Trophoblast cell (in vitro differentiated cells and primary cell): ENCODE measurements at regions not wholly inside any gene's neighbourhood (a gene's known extent, or its start where the extent isn't known, plus 50 kb on each side); places are given as distances from the start of the nearest gene placed in this dataset.

Experiments
- DNase-seq, 2 donors: peaks; one replicate each; pipeline ENCODE4 v3.0.0-alpha.2; 2016
- H2AFZ ChIP-seq: 2 replicates; pipeline ENCODE4 v1.6.1; 2013; ENCODE audit warnings: low read length, moderate library complexity, mild to moderate bottlenecking; ENCODE audit not compliant: insufficient read depth, poor library complexity
- H2AK5ac ChIP-seq: 2 replicates; pipeline ENCODE4 v1.6.1; 2013; ENCODE audit warnings: mild to moderate bottlenecking, low read length
- H2BK120ac ChIP-seq: 2 replicates; pipeline ENCODE4 v1.6.1; 2013; ENCODE audit warnings: low read length, mild to moderate bottlenecking, moderate library complexity; ENCODE audit not compliant: insufficient read depth, poor library complexity
- H2BK12ac ChIP-seq: 2 replicates; pipeline ENCODE4 v1.6.1; 2013; ENCODE audit warnings: mild to moderate bottlenecking, low read length, moderate library complexity
- H2BK5ac ChIP-seq: 2 replicates; pipeline ENCODE4 v1.6.1; 2013; ENCODE audit warnings: low read length, low read depth, moderate library complexity, mild to moderate bottlenecking; ENCODE audit not compliant: poor library complexity
- H3K14ac ChIP-seq: 2 replicates; pipeline ENCODE4 v1.6.1; 2013; ENCODE audit warnings: mild to moderate bottlenecking, low read length
- H3K18ac ChIP-seq: 2 replicates; pipeline ENCODE4 v1.6.1; 2013; ENCODE audit warnings: mild to moderate bottlenecking, low read length
- H3K23ac ChIP-seq: 2 replicates; pipeline ENCODE4 v1.6.1; 2013; ENCODE audit warnings: low read length
- H3K27ac ChIP-seq: 2 replicates; pipeline ENCODE4 v1.5.1; 2013; ENCODE audit warnings: low read depth, mild to moderate bottlenecking, inconsistent platforms, low read length, moderate library complexity
- H3K27me3 ChIP-seq: 2 replicates; pipeline ENCODE4 v1.6.1; 2013; ENCODE audit warnings: inconsistent platforms, mild to moderate bottlenecking, low read length, moderate library complexity; ENCODE audit not compliant: insufficient read depth
- H3K36me3 ChIP-seq, 2 experiments: 1 replicate in 1 of 2; 2 replicates in 1 of 2; pipeline ENCODE4 v1.6.1; 2013; ENCODE audit warnings: low read length in 2 of 2, mild to moderate bottlenecking in 2 of 2, moderate library complexity in 1 of 2; ENCODE audit not compliant: insufficient read depth in 2 of 2, control insufficient read depth in 1 of 2
- H3K4ac ChIP-seq: 2 replicates; pipeline ENCODE4 v1.6.1; 2013; ENCODE audit warnings: low read depth, mild to moderate bottlenecking, low read length, moderate library complexity
- H3K4me1 ChIP-seq, 2 experiments: 1 replicate in 1 of 2; 2 replicates in 1 of 2; pipeline ENCODE4 v1.6.1; 2013; ENCODE audit warnings: low read length in 2 of 2, mild to moderate bottlenecking in 2 of 2, moderate library complexity in 1 of 2; ENCODE audit not compliant: insufficient read depth in 2 of 2, control insufficient read depth in 1 of 2
- H3K4me2 ChIP-seq: 2 replicates; pipeline ENCODE4 v1.6.1; 2013; ENCODE audit warnings: inconsistent platforms, mild to moderate bottlenecking, low read length, moderate library complexity
- H3K4me3 ChIP-seq: 2 replicates; pipeline ENCODE4 v1.5.1; 2013; ENCODE audit warnings: mild to moderate bottlenecking, low read depth, low read length, inconsistent platforms
- H3K79me1 ChIP-seq: one replicate; pipeline ENCODE4 v1.6.1; 2013; ENCODE audit warnings: low read length
- H3K79me2 ChIP-seq: 2 replicates; pipeline ENCODE4 v1.6.1; 2013; ENCODE audit warnings: low read length, mild to moderate bottlenecking; ENCODE audit not compliant: control insufficient read depth, insufficient read depth, poor library complexity
- H3K9ac ChIP-seq: 2 replicates; pipeline ENCODE4 v1.6.1; 2013; ENCODE audit warnings: mild to moderate bottlenecking, low read length
- H3K9me3 ChIP-seq: 2 replicates; pipeline ENCODE4 v1.6.1; 2013; ENCODE audit warnings: low read depth, mild to moderate bottlenecking, control low read depth, inconsistent platforms, low read length; ENCODE audit not compliant: insufficient read depth
- H4K12ac ChIP-seq: 2 replicates; pipeline ENCODE4 v1.6.1; 2013; ENCODE audit warnings: low read depth, mild to moderate bottlenecking, low read length, moderate library complexity
- H4K8ac ChIP-seq: 2 replicates; pipeline ENCODE4 v1.6.1; 2013; ENCODE audit warnings: low read depth, mild to moderate bottlenecking, low read length, moderate library complexity
- H4K91ac ChIP-seq: one replicate; pipeline ENCODE4 v1.6.1; 2013; ENCODE audit warnings: low read depth, mild to moderate bottlenecking, low read length, moderate library complexity
- WGBS: extraction: QIAGEN DNeasy Blood & Tissue Kit; methylation state at CpG from one replicate; pipeline ENCODE4 v1.1.7; 2013; ENCODE audit warnings: missing lambda C conversion rate; ENCODE audit not compliant: insufficient read length, insufficient coverage; ENCODE audit errors: extremely low coverage; 5-methylcytosine and 5-hydroxymethylcytosine counted together

DNA sequence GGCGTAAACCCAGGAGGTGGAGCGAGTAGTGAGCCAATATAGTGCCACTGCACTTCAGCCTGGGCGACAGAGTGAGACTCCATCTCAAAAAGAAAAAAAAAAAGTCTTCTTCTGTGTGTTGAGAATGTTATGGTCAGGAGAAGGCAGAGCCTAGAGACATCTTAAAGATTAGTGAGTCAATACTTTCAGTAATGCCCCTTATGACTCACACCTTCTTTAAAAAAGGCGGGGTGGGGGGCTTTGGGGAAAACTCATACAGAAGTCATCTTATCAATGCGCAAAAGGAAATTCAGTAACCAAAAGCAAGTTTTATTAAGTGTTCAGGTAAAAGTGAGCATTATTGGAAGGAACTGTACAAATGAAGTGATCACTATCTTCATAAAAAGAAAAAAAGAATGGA is 1369.8 kb upstream of the LRRTM3 start:
- Histone ChIP-seq H3K4me3 (no peak overlapping the region), H2BK12ac (no peak overlapping the region), H3K18ac (no peak overlapping the region), H4K91ac (no peak overlapping the region), H2BK120ac (no peak overlapping the region), H3K9me3 (no peaks in the 10 kb centered on the region), H3K14ac (no peak overlapping the region), H3K9ac (no peak overlapping the region), H3K23ac (no peak overlapping the region), H3K4me2 (no peak overlapping the region), H2BK5ac (no peak overlapping the region), H3K36me3 (no peaks in the 10 kb centered on the region), H3K27ac (no peak overlapping the region), H4K12ac (no peak overlapping the region), H3K4ac (no peak overlapping the region), H2AK5ac (no peak overlapping the region), H2AFZ (no peak overlapping the region), H3K79me2 (no peaks in the 10 kb centered on the region), H3K27me3 (no peaks in the 10 kb centered on the region), H4K8ac (no peak overlapping the region), H3K4me1 (no peaks in the 10 kb centered on the region), H3K79me1 (no peaks in the 10 kb centered on the region)
- no CpG with 5 or more reads among the region's 5 CpGs for WGBS
- no peak for DNase-seq

DNA sequence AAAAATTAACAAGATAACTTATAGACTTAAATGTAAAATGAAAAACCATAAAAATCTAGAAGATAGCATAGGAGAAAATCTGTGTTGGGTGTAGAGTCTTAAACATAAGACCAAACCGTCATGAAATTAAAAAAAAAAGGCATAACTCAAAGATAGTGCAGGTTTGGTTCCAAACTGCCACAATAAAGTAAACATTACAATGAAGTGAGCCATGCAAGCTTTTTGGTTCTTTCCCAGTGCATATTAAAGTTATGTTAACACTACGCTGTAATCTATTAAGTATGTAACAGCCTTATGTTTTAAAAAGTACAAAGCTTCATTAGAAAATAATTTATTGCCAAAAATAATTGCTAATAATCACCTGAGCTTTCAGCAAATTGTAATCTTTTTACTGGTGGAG is 1366.5 kb upstream of the LRRTM3 start:
- H2BK120ac ChIP-seq, result no peak overlapping the region
- no peak overlapping the region for H2BK12ac ChIP-seq
- H3K14ac ChIP-seq, result no peak overlapping the region
- H3K9me3 ChIP-seq, result no peaks in the 10 kb centered on the region
- H3K79me2 ChIP-seq, result no peaks in the 10 kb centered on the region
- H4K91ac ChIP-seq, result no peak overlapping the region
- WGBS, result no CpG with 5 or more reads among the region's 2 CpGs
- H4K8ac ChIP-seq, result no peak overlapping the region
- H3K23ac ChIP-seq, result no peak overlapping the region
- no peaks in the 10 kb centered on the region for H3K36me3 ChIP-seq
- H3K27ac ChIP-seq, result no peak overlapping the region
- H3K79me1 ChIP-seq, result no peaks in the 10 kb centered on the region
- no peak overlapping the region for H2BK5ac ChIP-seq
- H3K4ac ChIP-seq, result no peak overlapping the region
- H3K27me3 ChIP-seq, result no peaks in the 10 kb centered on the region
- no peaks in the 10 kb centered on the region for H3K4me1 ChIP-seq
- H3K4me2 ChIP-seq, result no peak overlapping the region
- H2AK5ac ChIP-seq, result no peak overlapping the region
- no peak overlapping the region for H4K12ac ChIP-seq
- no peak overlapping the region for H3K18ac ChIP-seq
- no peak for DNase-seq
- H3K9ac ChIP-seq, result no peak overlapping the region
- no peak overlapping the region for H3K4me3 ChIP-seq
- H2AFZ ChIP-seq, result no peak overlapping the region

DNA sequence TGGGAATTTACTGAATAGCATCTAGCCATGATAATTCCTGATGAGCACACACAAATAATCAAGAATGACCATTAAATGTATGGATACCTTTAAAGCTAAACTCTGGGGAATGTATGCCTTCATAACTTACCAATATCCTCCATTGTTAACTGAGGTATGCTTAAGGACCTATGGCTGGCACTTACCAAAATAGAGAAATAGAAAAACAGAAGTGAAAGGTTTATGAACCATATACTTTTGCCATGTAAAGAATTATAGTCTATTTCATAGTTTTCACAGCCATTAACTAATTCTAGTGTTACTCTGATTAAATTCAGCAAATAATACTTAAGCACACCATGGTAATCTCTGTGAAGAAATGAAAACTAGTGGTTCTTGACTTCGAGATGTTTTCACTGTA is 1360.6 kb upstream of the LRRTM3 start:
- H3K27ac ChIP-seq, result no peak overlapping the region
- H2BK12ac ChIP-seq, result no peak overlapping the region
- H3K9me3 ChIP-seq, result no peaks in the 10 kb centered on the region
- no peak for DNase-seq
- no peak overlapping the region for H2BK120ac ChIP-seq
- WGBS, result no CpG with 5 or more reads among the region's 1 CpG
- H3K18ac ChIP-seq, result no peak overlapping the region
- no peak overlapping the region for H3K4me3 ChIP-seq
- H3K14ac ChIP-seq, result no peak overlapping the region
- no peak overlapping the region for H3K23ac ChIP-seq
- H3K27me3 ChIP-seq, result no peaks in the 10 kb centered on the region
- no peak overlapping the region for H2AK5ac ChIP-seq
- no peak overlapping the region for H3K4ac ChIP-seq
- H4K8ac ChIP-seq, result no peak overlapping the region
- no peak overlapping the region for H3K9ac ChIP-seq
- H3K4me1 ChIP-seq, result no peaks in the 10 kb centered on the region
- H2AFZ ChIP-seq, result no peak overlapping the region
- no peak overlapping the region for H4K91ac ChIP-seq
- no peaks in the 10 kb centered on the region for H3K79me2 ChIP-seq
- no peak overlapping the region for H3K4me2 ChIP-seq
- no peak overlapping the region for H2BK5ac ChIP-seq
- no peaks in the 10 kb centered on the region for H3K79me1 ChIP-seq
- no peak overlapping the region for H4K12ac ChIP-seq
- no peaks in the 10 kb centered on the region for H3K36me3 ChIP-seq

DNA sequence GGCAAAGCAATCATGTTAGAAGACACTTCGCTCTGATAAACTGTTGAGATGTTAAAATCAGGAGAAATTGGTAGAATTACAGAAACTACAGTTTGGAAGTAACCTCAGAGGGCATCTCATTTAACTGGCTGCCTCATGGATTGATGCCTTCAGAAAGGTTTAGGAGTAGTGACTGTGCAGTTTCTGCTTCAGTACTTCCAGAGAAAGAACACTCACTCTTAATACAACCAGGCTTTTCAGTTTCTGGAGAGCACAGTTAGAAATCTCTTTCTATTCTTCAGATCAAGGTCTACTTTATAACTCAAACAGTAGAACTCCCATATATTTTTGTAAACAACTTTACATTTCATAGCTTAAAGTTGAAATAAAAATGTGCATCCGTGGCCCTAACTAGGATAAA is 1358.9 kb upstream of the LRRTM3 start:
- Histone ChIP-seq H3K79me1 (peaks cover 6% of the 10 kb centered on the region), H2BK12ac (no peak overlapping the region), H3K4me3 (no peak overlapping the region), H3K4ac (no peak overlapping the region), H2AFZ (no peak overlapping the region), H4K8ac (no peak overlapping the region), H3K23ac (no peak overlapping the region), H2BK120ac (no peak overlapping the region), H4K12ac (no peak overlapping the region), H3K9ac (no peak overlapping the region), H3K18ac (no peak overlapping the region), H3K27ac (no peak overlapping the region), H3K27me3 (no peaks in the 10 kb centered on the region), H3K4me1 (no peaks in the 10 kb centered on the region), H3K14ac (no peak overlapping the region), H2BK5ac (no peak overlapping the region), H3K36me3 (no peaks in the 10 kb centered on the region), H4K91ac (no peak overlapping the region), H3K9me3 (no peaks in the 10 kb centered on the region), H3K4me2 (no peak overlapping the region), H2AK5ac (no peak overlapping the region), H3K79me2 (no peaks in the 10 kb centered on the region)
- no peak for DNase-seq
- WGBS, result no CpG with 5 or more reads among the region's 2 CpGs
